ENCODE measurements at regions not wholly inside any gene's neighbourhood (a gene's known extent, or its start where the extent isn't known, plus 50 kb on each side); places are given as distances from the start of the nearest gene placed in this dataset.
A peak's percentile ranks its signal among the peaks of the same experiment; 100 is the strongest.

GRCh38 chr18:26745288-26746181 is 120.0 kb downstream of the AQP4 start:
- DNase-seq: no peak

GRCh38 chr18:26741758-26742157 is 123.7 kb downstream of the AQP4 start:
- DNase-seq: no peak

- DNase-seq: no peak
Observed at GRCh38 chr18:26741048-26741447, 124.5 kb downstream of the AQP4 start.

GRCh38 chr18:26740396-26740795 is 125.1 kb downstream of the AQP4 start:
- DNase-seq: no peak

GRCh38 chr18:26738706-26739105 is 126.8 kb downstream of the AQP4 start:
- DNase-seq: no peak

GRCh38 chr18:26736301-26736700 is 129.2 kb downstream of the AQP4 start:
- DNase-seq: no peak

GRCh38 chr18:26734760-26735159 is 130.7 kb downstream of the AQP4 start:
- DNase-seq: no peak

- no peak for DNase-seq
Observed at GRCh38 chr18:26729449-26729848, 136.1 kb downstream of the AQP4 start.

- no peak for DNase-seq
Observed at GRCh38 chr18:26729008-26729407, 136.5 kb downstream of the AQP4 start.

- DNase-seq: no peak
Observed at GRCh38 chr18:26723981-26724380, 141.5 kb downstream of the AQP4 start.

- no peak for DNase-seq
Observed at GRCh38 chr18:26722565-26722931, 143.0 kb downstream of the AQP4 start.

GRCh38 chr18:26721854-26722564 is 143.5 kb downstream of the AQP4 start:
- no peak for DNase-seq

GRCh38 chr18:26719896-26720295 is 145.6 kb downstream of the AQP4 start:
- DNase-seq: no peak

GRCh38 chr18:26717123-26717719 is 148.3 kb downstream of the AQP4 start:
- no peak for DNase-seq

GRCh38 chr18:26714739-26715138 is 150.8 kb downstream of the AQP4 start:
- DNase-seq: no peak

GRCh38 chr18:26711756-26712155 is 153.8 kb downstream of the AQP4 start:
- no peak for DNase-seq

- no peak for DNase-seq
Observed at GRCh38 chr18:26710470-26711096, 154.9 kb downstream of the AQP4 start.

GRCh38 chr18:26709897-26710296 is 155.6 kb downstream of the AQP4 start:
- DNase-seq: no peak

- DNase-seq: no peak
Observed at GRCh38 chr18:26708806-26709716, 156.4 kb downstream of the AQP4 start.

GRCh38 chr18:26706911-26707351 is 158.6 kb downstream of the AQP4 start:
- DNase-seq: peak in 1 of 58 donors; percentile 3

GRCh38 chr18:26705757-26706156 is 157.4 kb upstream of the KCTD1 start:
- DNase-seq: no peak
